ENCODE measurements at regions not wholly inside any gene's neighbourhood (a gene's known extent, or its start where the extent isn't known, plus 50 kb on each side); places are given as distances from the start of the nearest gene placed in this dataset.
"Not testable (repeated sequence)": the region's sequence is repeated elsewhere in the genome, so short reads cannot be mapped to it uniquely, and the experiment has no call there.

DNA sequence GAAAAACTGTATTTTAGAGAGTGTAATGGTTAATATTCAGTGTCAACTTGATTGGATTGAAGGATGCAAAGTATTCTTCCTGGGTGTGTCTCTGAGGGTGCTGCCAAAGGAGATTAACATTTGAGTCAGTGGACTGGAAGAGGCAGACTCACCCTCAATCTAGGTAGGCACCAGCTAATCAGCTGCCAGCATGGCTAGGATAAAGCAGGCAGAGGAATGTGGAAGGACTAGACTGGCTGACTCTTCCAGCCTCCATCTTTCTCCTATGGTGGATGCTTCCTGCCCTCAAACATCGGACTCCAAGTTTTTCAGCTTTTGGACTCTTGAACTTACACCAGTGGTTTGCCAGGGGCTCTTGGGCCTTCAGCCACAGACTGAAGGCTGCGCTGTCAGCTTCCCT is 740.3 kb downstream of the RNF144A start:
- not testable (repeated sequence) for DNase-seq

GRCh38 chr2:7658486-7658885 is 741.3 kb downstream of the RNF144A start:
- DNase-seq: no peak

DNA sequence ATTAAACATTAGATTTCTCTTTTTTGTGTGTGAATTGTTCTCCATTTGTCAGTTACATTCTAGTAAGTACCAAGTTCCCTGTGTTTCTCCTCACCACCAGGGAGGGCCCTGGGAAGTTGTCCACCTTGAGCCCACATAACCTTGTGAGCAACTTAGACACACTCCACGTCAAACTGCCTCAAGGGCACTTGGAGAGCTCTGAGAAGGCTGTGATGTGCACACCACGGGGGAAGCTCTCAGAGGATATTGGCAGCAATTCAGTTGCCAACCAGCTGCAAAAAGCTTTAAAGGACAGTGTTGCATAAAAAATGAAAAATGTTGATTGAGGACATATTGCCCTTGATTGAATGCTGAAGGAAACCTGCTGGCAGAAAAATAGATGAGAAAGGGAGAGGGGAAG is 743.6 kb downstream of the RNF144A start:
- DNase-seq: no peak

DNA sequence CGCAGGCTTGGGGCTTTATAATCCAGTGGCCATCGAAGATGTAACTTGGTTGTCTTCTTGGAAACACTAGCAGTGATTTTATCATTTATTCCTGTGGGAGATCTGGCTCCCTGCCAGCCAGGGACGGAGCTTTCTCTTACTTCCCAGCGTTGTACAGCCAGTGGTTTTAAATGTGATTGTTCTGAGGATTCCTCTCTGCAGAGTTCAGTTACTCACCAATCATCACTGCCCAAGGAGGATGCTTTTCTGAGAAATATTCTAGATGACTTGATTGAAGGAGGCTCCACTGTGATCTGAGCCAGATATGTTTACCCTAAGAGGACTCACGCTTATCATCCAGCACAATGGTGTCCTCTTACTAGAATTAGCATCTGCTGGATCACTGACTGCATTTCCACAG is 744.3 kb downstream of the RNF144A start:
- no peak for DNase-seq

DNA sequence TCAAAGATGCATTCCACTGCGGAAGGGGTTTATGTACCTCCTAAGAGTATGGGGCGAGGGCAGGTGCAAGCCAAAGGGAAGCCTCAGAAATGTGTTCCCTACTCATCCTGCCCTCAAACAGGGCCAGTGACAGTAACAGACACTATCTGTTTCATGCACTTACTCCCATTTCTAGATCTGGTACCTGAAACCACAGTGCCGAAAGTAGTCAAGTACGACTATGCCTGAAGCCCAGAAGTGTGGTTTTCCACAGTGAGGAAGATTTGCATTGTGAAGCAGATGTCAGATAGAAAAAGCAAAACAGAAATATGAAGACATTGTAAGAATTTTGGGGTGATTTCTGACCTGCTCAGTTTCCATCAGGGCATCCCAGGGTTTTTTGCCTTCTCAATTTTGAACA is 748.7 kb downstream of the RNF144A start:
- no peak for DNase-seq

DNA sequence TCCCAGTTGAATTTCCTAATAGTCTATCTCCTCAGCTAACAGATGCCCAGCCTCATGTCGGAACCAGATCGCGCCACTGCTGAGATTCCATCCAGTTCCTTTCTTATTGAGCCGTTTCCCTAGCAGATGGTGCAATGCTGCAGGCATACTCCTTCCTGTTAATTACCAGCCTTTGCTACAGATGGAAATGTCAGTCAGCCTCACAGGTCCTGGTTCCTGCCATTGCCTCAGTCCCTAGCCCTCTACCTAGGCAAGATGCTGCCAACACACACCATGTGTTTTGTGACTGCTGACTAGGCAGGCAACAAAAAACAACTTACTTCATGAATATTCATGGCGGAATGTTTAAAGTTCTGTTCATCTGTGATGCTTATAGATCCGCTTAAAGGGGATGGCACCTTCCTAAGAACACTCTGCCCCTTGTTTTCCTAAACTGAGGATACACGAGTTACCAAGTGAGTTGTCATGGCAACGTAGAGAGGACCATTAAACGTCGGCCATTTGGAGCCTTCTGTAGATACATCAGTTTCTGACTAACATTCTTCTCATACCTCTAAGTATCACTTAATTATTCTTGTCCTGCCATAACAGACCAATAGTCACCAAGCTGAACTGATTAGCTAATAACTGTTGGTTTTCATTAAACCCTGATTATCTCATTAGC is 749.5 kb downstream of the RNF144A start:
- no peak for DNase-seq

DNA sequence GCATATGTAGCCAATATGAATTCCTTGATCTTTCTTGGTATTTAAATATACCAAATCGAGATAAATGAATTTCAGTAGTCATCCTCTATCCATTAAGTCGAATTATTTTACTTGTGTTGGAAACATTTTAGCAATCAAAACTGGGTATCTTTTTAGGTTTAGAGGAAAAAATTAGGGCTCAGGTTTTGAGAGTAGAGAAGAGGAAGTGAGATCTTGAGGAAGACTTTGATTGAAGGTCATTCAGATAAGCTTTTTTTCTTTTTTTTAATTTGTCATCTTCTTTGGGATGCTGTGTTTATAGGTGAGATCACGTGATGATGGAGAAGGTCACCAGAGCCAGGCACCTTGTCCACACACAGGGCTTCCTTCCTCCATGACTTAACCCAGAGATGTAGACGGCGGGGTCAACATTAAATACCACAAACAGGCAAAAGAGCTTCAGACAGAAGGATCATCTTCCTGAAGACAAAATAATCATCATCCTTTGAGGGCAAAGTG is 750.1 kb downstream of the RNF144A start:
- DNase-seq: no peak

- no peak for DNase-seq
Measured at GRCh38 chr2:7670905-7671641, 753.9 kb downstream of the RNF144A start.

- no peak for DNase-seq
Measured at GRCh38 chr2:7672027-7672684, 754.9 kb downstream of the RNF144A start.

GRCh38 chr2:7672685-7673071 is 755.5 kb downstream of the RNF144A start:
- DNase-seq: no peak

DNA sequence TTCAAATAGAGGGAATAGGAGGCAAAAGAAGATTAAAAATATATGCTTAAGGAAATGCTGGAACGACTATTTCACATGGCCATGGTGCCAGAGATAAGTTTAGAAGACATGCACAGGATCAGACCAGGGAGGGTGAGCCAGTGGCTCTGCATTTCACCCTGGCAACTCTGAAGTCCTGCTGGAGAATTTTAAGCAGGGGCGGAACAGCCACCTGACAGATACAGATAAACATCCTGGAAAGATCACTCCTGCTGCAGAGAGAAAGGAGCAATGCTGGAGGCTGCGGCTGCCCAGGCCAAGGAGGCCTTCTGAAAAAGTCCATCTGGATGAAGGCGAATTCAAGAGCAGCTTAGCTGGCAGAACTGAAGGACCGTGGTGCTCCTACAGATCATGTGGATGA is 755.9 kb downstream of the RNF144A start:
- no peak for DNase-seq

DNA sequence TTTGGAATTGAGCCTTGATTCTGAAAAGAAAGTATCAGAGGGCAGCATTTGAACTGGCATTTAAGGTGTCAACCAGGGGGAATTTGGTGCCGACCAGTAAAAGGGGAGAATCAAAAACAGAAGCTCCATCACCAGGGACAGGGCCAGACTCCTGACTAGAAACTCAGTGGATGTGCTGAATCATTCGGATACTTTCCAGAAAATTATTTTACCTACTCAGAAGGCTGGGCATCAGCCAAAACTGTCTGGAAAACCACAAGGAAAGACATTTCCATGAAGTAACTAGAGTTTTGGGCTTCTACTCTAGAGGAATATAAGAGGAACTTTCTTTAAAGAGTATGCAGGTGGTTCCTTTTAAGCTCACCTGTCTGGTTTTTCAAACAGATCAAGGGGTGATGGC is 756.6 kb downstream of the RNF144A start:
- no peak for DNase-seq

GRCh38 chr2:7674606-7675005 is 757.4 kb downstream of the RNF144A start:
- no peak for DNase-seq

DNA sequence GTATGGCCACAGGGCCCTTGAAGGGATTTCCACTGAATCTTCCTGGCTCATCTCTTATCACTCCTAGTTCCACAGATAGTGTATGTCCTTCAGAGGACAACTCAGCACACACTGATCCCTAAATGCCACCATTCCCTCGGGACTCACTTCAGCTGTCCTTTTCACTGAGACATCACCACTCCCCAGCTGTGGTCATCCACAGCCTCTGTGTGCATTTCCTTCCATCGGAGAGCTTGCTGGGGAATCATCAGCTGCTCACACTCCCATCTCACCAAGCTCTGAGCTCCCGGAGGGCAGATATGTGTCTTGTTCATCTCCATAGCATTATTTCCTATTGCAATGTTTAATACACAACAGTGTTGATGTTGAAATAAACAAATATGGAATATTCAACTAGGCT is 759.5 kb downstream of the RNF144A start:
- DNase-seq: no peak

DNA sequence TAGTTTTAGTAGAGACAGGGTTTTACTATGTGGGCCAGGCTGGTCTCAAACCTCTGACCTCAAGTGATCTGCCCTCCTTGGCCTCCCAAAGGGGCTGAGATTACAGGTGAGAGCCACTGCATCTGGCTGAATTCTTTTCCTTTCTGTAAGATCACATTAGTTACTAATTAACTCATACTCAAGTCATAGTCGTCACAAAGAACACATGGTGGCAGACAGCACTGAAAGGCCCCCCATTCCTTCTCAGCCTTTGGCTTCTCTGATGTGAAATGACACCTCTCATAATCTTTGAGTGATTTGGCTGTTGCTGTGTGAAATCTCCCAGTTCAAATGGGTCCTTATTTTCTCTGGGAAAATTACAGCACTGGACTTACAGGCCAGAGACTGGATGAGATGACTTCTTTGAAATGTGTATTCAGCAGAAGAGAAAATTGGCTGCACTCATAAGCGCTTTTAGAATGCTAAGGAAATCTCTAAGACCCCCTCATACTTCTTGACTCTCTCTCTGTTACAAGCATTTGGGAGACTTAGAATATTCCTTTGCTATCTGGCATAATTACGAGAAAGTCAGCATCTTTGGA is 764.8 kb downstream of the RNF144A start:
- no peak for DNase-seq

- no peak for DNase-seq
Measured at GRCh38 chr2:7683196-7683595, 766.0 kb downstream of the RNF144A start.

GRCh38 chr2:7683708-7684107 is 766.5 kb downstream of the RNF144A start:
- DNase-seq: no peak

- no peak for DNase-seq
Measured at GRCh38 chr2:7685342-7686015, 768.3 kb downstream of the RNF144A start.

GRCh38 chr2:7686016-7686385 is 768.8 kb downstream of the RNF144A start:
- DNase-seq: no peak

- DNase-seq: no peak
Measured at GRCh38 chr2:7691961-7692656, 774.9 kb downstream of the RNF144A start.

GRCh38 chr2:7692657-7693161 is 775.5 kb downstream of the RNF144A start:
- DNase-seq: no peak

Measured in NCI-H510A (cell line).